IPS-NIHi11 (cell line): ENCODE measurements at regions not wholly inside any gene's neighbourhood (a gene's known extent, or its start where the extent isn't known, plus 50 kb on each side); places are given as distances from the start of the nearest gene placed in this dataset.
A peak's percentile ranks its signal among the peaks of the same experiment; 100 is the strongest.
"Not testable (repeated sequence)": the region's sequence is repeated elsewhere in the genome, so short reads cannot be mapped to it uniquely, and the experiment has no call there.

Source experiments
- DNase-seq: peaks from one replicate; pipeline ENCODE4 v3.0.0; 2012; ENCODE audit warnings: mixed read lengths, low spot score

DNA sequence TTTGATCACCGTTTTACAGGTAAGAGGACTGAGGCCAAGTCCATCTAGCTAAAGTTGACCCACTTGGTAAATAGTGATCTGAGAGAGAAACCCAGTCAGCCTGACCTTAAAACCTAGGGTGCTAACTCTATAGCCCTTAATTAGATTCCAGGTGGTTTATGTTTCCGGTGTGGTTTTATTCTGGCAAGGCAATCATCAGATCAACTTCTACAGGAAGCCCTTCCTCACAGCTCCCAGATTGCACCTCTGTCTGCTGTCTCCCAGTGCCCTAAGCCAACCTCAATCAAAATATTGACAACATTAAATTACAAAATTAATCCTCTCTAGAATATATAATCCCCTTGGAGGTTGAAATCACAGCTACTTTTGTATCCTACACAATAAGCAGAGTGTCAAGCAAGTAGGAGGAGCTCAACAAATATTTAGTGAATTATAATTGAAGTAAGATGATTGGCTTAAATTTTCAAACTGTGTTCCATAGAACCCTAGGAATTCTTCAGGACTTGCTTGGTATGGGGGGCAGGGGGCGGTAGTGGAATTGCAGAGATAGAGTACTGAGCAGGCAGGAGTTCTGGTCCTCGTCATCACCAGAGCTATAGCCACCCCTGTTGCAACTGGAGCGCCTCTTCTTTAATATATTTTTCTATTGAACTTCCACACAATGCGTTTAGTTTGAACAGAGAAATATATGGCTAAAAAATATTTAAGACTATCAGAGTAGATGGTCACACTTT is 692.8 kb upstream of the LRRN3 start:
- DNase-seq = no peak

DNA sequence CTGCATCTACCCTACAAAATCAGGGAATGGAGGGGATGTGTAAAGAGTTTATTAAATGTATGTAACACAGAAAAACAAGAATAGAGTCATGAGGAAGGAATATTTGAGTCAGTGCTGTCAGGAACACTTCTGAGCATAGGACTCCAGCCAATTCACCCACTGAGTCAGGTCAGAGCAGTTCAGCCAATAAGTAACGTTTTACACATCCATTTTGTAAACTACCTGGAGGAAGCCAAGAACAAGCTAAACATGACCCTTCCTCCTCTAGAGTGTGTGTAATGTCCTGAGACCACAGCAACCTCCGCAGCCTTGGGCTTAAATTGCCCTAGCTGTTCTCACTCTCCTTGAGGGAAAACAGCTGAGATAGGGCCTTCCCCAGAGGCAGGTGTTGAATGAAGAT is 691.5 kb upstream of the LRRN3 start:
- no peak for DNase-seq

DNA sequence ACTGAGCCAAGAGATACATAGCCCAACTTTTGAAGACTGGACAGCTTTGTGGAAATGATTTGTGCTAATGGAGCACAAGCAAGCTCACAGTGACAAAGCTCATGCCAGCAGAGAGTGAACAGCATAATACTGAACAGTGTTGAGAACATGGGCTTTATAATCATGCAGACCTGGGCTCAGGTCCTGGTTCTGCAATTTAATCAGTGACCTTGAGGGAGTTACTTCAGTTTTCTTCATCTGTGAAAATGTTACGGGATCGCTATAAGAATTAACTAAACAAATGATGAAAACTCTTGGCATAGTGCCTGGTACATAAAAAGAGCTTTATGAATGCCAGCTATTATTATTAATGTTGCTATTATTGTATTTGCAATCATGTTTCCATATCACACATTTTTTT is 690.5 kb upstream of the LRRN3 start:
- no peak for DNase-seq

DNA sequence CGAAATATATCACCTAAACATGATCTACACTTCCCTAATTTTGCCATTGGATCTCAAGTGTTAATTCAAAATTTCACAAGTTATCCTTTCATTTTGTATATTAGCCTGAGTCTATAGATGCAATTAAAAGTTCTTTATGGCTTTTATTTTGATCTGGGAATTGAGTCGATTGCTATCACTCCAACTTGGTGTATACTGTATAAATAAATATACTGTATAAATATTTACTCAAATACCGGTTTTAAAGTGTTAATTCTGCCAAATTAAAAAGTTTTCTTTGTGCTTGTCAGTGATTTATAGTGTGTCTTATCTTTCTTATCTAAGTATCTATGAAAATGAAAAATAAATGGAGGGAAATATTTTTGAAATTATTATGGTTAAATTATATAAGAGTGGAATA is 683.7 kb upstream of the LRRN3 start:
- DNase-seq = no peak

DNA sequence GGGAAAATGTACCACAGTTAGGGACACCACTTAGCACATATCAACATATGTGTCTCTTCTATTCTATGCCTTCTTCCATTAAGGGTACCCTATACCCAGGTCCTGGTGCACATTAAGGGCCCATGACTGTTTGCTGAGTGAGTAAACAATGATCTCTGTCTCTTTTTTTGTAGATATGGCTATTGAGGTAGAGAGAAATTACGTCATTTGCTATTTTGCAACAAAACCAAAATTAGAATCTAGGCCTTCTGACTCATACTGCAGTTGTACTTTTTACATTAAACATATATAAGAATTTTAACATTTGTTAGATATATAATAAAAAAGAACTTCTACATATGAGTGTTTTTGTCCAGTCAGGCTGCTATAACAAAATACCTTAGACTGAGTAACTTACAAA is 683.2 kb upstream of the LRRN3 start:
- no peak for DNase-seq

DNA sequence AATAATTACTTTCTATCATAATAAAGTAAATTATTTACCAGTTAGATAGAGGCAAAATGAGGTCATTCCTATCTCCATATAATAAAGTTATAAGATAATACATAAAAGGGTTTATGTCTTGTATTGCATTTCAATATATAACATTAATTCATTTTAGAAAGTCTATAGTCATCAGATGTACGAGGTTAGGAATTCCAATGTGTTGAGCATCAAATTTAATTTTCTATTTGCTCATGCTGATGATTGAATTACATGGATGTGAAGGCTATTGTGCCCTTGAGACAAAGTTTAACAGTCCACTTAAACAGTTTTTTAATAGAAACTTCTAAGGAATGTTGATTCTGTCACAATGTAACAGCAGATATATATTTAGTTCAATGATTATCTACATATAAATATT is 678.3 kb upstream of the LRRN3 start:
- no peak for DNase-seq

DNA sequence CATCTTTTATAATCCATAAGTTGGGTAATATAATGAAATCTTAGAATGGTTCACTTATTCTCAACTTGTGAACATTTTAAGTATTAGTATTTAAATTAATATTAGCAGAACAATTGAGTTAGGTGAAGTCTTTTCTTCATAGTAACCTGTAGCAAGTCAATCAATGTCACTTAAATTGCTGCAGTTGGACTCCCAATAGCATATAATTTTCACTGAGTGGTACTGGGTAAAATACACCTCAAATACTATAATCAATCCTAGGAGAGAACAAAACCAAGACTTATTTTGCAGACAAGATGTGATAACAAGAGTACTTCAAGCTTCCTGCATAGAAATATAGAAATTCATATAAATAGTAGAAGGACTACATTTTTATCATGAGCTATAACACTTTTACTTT is 677.9 kb upstream of the LRRN3 start:
- DNase-seq = no peak

DNA sequence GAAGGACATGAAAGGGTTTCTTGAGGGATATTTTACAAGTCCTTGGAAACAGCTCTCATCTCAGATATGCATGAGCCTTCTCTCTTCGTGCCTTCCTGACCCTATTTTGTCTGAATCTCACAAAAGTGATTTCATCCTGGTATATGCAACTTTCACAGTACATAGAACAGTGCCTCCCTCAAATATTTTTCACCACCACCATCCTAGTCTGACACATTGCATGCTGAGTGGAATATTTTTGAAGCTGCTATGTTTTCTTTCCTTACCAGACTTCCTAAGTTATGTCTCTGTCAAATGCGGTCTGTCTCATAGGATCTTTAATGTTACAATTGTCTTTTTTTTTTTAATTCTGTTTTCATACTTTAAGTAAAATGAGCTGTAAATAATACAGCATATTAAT is 673.3 kb upstream of the LRRN3 start:
- DNase-seq = no peak

DNA sequence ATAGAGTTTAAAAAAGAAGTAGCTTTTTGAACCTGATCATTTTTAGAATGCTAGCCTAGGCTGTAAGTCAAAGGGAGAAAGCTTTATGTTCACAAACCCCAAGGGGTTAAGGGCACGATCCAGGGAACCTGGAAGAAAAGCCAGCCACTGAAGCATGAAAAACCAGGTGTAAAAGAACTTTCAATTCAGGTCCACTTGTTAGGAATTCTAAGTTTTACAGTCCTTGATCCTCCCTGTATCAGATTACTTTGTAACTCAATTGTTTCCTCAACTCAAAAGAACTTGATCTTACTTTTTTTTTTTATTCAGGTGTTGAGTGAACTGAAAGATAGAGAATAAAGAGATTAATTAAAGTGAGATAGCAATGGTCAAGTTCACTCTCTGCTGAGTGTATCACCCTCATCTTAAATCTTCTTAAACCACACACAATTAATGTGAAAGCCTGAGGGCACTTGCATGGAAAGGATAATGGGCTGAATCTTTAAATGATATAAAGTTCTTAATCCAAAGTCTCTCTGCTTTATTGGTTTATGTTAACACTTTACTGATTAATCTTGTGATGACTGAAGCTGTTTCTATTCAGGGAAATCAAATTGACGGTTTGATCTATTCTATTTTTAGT is 672.2 kb upstream of the LRRN3 start:
- DNase-seq = peak; percentile 14

DNA sequence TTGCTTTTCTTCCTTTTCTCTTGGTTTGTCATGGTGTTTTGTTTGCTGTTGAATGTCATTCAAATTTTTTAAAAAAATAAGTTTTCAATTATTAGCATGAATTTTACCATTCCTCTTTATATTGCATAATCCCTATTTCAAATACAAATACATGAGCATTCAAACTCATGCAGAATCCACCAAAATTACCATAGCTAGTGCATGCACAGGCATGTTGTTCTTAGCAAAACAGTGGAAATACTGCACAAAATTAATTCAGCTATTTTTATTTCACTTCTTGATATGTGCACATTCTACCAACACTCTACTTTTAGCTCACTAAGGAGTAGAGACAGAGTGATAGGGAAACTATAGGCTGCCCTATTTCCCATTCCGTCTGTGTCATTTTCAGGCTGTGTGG is 670.1 kb upstream of the LRRN3 start:
- DNase-seq = no peak

DNA sequence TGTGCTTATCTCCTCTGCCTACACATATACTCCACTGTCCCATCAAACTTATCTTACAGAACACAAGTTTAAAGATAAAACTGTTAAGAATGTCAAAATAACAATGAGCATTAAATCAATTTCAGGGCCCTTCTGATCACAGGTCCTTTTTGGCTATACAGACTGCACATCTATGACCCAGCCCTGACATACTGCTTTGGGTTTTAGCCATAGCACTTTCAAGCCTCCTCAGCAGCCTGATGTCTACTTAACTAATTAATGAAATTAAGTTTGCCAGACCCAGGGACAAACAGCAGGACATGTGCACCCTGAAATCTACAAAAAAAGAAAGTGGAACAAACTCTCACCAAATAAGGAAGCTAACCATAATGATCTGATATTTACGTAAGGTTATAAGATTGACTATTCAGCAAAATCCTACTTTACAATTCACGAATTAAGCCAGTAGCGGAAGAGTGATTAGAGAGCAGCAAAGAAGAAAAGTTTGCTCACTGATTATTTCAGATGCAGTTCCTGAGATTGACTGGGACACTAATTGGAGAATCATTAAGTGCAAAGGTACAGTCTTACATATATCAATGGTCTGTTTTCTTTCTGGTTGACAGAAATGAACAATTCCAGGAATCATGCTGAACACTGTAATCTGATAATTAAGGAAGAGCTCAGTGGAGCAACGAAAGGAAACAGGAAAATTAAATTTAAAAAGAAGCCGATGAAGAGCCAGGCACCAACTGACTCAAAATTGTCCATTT is 669.3 kb upstream of the LRRN3 start:
- DNase-seq = no peak

DNA sequence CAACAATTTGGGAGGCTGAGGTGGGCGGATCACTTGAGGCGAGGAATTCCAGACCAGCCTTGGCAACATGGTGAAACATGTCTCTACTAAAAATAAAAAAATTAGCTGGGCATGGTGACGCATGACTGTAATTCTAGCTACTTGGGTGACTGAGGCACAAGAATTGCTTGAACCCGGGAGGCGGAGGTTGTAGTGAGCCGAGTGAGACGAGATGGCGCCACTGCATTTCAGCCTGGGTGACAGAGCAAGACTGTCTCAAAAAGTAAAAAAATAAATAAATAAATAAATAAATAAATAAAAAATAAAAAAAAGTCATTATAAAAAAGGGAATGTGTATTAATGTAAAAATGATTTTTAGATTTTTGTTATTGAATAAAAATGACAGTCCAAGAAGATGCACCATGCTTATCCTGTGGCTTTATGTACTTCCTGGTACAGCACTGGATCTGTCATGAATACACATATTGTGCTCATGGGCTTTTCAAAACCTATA is 658.8 kb upstream of the LRRN3 start:
- DNase-seq = no peak

DNA sequence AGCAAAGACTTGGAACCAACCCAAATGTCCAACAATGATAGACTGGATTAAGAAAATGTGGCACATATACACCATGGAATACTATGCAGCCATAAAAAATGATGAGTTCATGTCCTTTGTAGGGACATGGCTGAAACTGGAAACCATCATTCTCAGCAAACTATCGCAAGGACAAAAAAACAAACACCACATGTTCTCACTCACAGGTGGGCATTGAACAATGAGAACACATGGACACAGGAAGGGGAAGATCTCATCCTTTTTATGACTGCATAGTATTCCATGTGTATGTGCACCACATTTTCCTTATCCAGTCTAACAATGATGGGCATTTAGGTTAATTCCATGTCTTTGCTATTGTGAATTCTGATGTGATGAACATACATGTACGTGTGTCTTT is 652.0 kb upstream of the LRRN3 start:
- not testable (repeated sequence) for DNase-seq

DNA sequence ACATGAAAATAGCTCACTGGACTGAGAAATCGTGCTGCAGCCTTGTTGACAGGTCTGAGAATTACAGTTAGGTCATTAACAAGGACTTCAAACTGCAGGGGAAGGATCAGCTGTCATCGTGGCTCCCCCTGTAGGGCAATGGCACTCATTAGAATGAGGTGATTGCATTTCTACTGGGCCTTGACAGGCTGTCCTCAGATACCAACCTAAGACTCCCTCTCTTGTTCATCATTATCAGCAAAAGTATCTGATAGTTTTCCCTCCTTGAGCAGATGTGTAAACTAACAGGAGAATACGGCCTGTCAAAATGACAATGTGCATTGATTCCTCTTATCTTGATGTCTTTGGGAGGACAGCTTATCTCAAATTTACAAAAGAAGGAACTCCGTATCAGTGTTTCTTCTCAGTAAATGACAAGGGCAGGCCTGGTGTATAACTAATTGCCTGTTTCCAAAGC is 648.5 kb upstream of the LRRN3 start:
- peak; percentile 77 for DNase-seq

DNA sequence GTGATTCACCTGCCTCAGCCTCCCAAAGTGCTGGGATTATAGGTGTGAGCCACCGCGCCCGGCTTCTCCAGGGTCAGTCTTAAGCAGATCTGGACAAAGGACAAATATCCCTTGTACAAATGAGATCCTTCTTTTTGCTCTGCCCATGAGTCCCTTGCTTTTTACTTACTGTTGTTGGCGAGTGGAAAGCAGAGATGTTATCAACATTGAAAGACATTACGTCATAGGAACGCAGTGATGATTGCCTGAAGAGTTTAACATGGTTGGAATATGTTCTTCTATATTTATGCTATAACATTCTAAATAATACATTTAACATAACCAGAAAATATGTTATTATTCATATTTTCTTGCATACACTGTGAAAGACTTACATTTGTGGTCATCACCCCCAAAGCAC is 644.3 kb upstream of the LRRN3 start:
- DNase-seq = no peak

DNA sequence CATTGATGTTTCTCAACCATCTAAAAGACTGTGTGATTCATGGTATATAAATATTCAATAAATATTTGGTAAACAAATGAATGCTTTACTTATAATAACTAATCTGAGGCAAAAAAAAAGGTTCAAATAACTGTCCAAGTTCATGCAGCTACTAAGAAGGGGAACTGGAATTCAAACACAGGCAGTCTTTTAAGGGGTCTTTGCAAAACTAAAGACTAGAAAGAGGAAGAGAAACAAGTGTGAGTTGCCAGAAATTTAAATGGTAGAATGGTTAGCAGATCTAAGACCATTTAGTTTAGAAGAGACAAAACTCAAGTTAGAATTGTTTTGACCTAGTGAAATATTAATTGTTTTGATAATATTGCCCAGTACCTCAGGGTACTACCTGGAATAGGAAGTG is 642.0 kb upstream of the LRRN3 start:
- DNase-seq = no peak

DNA sequence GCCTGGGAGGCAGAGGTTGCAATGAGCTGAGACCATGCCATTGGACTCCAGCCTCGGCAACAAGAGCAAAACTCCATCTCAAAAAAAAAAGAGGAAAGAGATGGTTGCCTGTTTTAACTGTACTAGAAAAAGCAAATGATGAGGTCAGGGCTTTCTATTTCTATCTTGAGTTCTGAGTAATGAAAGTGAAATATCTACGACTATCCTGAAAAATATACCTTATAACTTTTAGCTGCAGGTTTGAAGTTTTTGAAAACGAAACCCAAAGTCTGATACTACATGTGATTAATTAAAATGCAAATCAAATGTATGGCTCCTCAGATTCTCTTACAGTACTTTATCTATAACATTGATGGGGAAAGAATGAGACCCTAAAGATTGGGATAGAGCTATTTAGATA is 636.2 kb upstream of the LRRN3 start:
- DNase-seq = no peak

DNA sequence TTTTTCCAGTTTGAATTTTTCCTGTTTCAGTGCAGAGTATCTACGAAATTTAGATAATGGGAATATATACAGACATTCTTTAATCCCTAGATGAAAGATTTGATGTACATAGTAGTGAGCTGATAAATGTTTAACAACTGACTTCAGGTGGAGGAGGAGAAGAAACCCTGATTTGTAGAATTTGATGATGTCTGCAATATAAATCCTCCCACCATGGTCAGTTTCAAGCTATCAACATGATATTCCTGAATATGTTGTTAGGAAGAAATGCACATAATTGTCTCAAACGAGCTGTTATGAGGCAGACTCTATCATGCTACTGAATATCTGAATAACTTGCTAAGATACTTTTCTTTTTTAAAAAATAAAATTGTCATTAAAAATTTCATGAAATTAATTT is 629.3 kb upstream of the LRRN3 start:
- DNase-seq = no peak

DNA sequence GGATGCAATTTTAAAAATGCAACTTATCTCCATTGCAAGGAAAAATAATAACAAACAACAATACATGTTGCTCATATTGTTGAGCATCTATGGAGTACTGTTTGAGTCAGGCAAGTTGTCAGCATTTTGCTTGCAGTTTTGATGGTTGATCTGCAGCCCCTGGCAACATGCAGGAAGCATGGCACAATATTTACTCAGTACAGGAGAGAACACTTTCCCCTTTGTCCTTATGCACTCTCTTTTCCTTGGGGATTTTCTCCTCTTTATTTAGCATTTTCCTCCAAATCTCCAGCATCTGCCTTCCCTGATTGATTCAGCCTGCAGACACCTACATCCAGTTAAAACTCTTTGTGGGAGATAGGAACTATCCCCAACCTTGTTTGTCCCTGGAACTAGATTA is 620.5 kb upstream of the LRRN3 start:
- DNase-seq = no peak

DNA sequence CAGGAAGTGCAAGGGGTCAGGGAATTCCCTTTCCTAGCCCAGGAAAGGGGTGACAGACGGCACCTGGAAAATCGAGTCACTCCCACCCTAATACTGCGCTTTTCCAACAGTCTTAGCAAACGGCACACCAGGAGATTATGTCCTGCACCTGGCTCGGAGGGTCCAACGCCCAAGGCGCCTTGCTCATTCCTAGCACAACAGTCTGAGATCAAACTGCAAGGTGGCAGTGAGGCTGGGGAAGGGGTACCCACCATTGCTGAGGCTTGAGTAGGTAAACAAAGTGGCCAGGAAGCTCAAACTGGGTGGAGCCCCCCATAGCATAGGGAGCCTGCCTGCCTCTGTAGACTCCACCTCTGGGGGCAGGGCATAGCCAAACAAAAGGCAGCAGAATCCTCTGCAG is 618.5 kb upstream of the LRRN3 start:
- not testable (repeated sequence) for DNase-seq

DNA sequence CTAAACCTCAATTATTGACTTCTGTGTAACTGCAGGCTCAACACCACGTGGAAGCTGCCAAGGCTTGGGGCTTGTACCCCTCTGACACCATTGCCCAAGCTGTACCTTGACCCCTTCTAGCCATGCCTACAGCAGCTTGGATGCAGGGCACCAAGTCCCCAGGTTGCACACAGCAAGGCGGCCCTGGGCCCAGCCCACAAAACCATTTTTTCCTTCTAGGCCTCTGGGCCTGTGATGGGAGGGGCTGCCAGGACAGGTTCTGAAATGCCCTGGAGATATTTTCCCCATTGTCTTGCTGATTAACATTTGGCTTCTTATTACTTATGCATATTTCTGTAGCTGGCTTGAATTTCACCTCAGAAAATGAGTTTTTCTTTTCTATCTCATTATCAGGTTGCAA is 610.0 kb upstream of the LRRN3 start:
- no peak for DNase-seq

DNA sequence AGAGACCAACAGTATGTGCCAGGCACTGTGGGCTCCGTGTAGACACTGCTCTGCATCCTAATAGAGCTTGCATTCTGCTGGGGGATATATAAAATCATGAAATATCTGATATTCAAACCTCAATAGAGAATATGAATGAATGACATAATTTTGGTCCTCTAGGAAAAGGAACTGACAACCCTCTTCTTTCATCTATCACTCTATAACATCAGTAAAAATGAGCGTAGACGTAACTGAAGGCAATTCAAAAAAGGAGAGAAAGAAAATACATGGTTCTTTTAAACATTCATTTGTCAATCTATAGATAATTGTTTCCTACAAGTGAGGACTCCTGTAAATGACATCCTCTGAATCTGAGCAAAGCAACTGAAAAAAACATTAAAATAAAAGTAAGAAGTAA is 607.4 kb upstream of the LRRN3 start:
- no peak for DNase-seq

DNA sequence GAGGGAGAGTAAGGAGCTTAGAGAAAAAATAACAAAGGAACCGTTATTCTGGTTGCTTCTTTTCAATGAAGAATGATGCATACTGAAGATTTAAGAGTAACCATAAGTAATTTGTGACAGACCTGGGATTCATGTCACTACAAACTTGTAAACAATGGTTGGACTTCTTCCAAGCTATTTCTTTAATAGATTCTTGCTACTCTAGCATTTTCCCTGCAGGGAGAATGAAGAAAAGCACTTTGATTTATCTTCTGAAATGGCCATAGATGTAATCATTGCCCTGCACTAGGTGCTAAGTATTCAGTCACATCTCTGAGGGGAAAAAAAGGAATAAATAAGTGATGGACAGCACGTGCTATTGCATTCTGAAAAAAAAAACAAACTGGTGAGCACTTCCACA is 606.6 kb upstream of the LRRN3 start:
- no peak for DNase-seq
